ENCODE measurements at regions not wholly inside any gene's neighbourhood (a gene's known extent, or its start where the extent isn't known, plus 50 kb on each side); places are given as distances from the start of the nearest gene placed in this dataset.

DNA sequence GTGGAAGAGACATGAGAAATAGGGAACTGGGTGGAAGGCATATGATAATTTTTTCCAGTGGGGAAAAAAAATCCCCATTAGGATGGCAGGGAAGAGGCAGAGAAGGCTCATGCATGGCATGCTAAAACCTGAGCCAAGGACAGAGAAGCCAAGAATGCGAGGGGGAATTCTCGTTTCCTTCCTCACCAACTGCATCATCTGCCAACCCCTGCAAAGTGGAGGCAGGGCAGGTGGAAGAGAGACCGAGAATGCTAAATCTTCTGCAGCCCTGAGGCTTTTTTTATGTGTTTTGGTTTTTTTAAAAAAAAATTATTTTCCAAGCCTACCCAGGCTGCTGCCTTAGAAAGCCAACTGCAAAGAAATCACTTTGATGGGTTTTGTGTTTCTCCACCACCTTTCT is 54.3 kb upstream of the CCDC174 start:
- H3K27me3 Mint-ChIP-seq (ENCODE audit: low read depth) = peaks cover 44% of the 10 kb centered on the region
- H3K27ac Mint-ChIP-seq (ENCODE audit: unreplicated experiment) = no peak overlapping the region
- H3K4me3 Mint-ChIP-seq (ENCODE audit: unreplicated experiment) = no peak overlapping the region
- no peaks in the 10 kb centered on the region for H3K36me3 Mint-ChIP-seq (ENCODE audit: low read depth)
- TF ChIP-seq CTCF (IDR thresholded peaks at IDR 0.05) = no peak
- peaks cover 3% of the 10 kb centered on the region for H3K4me1 Mint-ChIP-seq (ENCODE audit: low read depth)
- DNase-seq (ENCODE audit: low spot score) = no peak
- no peaks in the 10 kb centered on the region for H3K9me3 Mint-ChIP-seq (ENCODE audit: low read depth)

- H3K27me3 Mint-ChIP-seq (ENCODE audit: low read depth) = peaks cover 44% of the 10 kb centered on the region
- no peaks in the 10 kb centered on the region for H3K9me3 Mint-ChIP-seq (ENCODE audit: low read depth)
- H3K4me3 Mint-ChIP-seq (ENCODE audit: unreplicated experiment) = no peak overlapping the region
- DNase-seq (ENCODE audit: low spot score) = no peak
- H3K36me3 Mint-ChIP-seq (ENCODE audit: low read depth) = no peaks in the 10 kb centered on the region
- H3K27ac Mint-ChIP-seq (ENCODE audit: unreplicated experiment) = no peak overlapping the region
- TF ChIP-seq CTCF (IDR thresholded peaks at IDR 0.05) = no peak
- H3K4me1 Mint-ChIP-seq (ENCODE audit: low read depth) = peaks cover 3% of the 10 kb centered on the region
Observed at GRCh38 chr3:14598143-14598569, 53.4 kb upstream of the CCDC174 start.

GRCh38 chr3:14599488-14599887 is 52.1 kb upstream of the CCDC174 start:
- TF ChIP-seq CTCF (IDR thresholded peaks at IDR 0.05) = no peak
- peaks cover 3% of the 10 kb centered on the region for H3K4me1 Mint-ChIP-seq (ENCODE audit: low read depth)
- H3K27me3 Mint-ChIP-seq (ENCODE audit: low read depth) = peaks cover 51% of the 10 kb centered on the region
- peaks cover 1% of the 10 kb centered on the region for H3K36me3 Mint-ChIP-seq (ENCODE audit: low read depth)
- no peak for DNase-seq (ENCODE audit: low spot score)
- H3K4me3 Mint-ChIP-seq (ENCODE audit: unreplicated experiment) = no peak overlapping the region
- H3K9me3 Mint-ChIP-seq (ENCODE audit: low read depth) = no peaks in the 10 kb centered on the region
- H3K27ac Mint-ChIP-seq (ENCODE audit: unreplicated experiment) = no peak overlapping the region

DNA sequence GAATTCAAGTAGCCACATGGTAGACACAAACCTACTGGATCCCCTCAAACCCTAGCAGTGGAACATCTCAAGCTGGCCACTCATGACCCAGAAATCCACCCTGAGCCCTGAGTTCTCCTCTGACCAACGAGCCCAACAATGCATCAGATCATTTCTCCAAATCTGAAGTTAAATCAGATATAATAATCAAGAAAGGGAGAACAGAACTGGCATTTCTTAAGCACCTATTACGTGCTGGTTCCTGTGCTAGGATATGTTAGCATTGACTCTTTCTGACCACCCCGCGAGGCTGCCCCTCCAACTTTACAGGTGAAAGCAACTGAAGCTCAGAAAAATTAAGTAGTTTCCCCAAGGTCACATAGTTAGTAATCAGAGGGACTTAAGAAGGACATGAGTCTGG is 51.5 kb upstream of the CCDC174 start:
- H3K4me1 Mint-ChIP-seq (ENCODE audit: low read depth) = peaks cover 3% of the 10 kb centered on the region

DNA sequence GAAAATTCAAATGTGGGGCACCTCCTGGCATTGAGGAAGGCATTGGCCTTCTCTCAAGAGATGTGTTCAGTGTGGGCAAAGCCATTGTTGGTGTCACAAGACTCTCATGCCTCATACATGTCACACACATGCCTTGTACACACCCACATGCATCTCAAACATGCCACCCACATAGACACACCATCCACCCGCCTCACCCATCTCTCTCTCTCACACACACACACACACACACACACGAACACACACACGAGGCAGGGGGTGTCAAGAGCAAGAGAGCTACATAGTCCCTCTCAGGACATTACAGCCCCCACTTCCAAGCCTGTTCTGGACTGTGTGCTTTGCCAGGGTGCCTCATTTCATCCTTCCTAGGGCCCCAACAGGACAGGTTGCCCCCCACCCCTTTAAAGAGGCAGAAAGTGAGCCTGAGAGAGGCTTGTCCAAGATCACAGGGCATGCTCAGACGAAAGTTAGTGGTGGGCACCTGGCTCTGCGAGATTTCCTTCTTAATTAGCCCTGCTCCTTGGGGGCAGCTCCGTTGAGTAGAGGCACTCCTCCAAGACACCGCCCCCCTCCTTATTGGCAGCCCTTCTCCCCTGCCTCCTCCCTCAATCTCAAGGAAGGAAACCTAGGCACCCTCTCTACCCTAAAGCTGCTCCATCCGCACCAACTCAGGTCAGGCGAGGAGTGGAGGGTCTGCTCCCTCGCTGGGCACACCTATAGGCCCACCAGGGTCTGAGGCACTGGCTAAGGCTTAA is 50.5 kb upstream of the CCDC174 start:
- Mint-ChIP-seq H3K27me3 (ENCODE audit: low read depth) (peaks cover 57% of the 10 kb centered on the region), H3K9me3 (ENCODE audit: low read depth) (no peaks in the 10 kb centered on the region), H3K4me1 (ENCODE audit: low read depth) (peaks cover 3% of the 10 kb centered on the region), H3K4me3 (ENCODE audit: unreplicated experiment) (no peak overlapping the region), H3K36me3 (ENCODE audit: low read depth) (peaks cover 1% of the 10 kb centered on the region), H3K27ac (ENCODE audit: unreplicated experiment) (no peak overlapping the region)
- TF ChIP-seq CTCF (IDR thresholded peaks at IDR 0.05) = no peak
- DNase-seq (ENCODE audit: low spot score) = no peak

More for the DNA sequence above, 51.5 kb upstream of the CCDC174 start:
- no peak overlapping the region for H3K4me3 Mint-ChIP-seq (ENCODE audit: unreplicated experiment)
- no peaks in the 10 kb centered on the region for H3K9me3 Mint-ChIP-seq (ENCODE audit: low read depth)
- TF ChIP-seq CTCF (IDR thresholded peaks at IDR 0.05) = no peak
- peaks cover 1% of the 10 kb centered on the region for H3K36me3 Mint-ChIP-seq (ENCODE audit: low read depth)
- peaks cover 55% of the 10 kb centered on the region for H3K27me3 Mint-ChIP-seq (ENCODE audit: low read depth)
- no peak for DNase-seq (ENCODE audit: low spot score)
- H3K27ac Mint-ChIP-seq (ENCODE audit: unreplicated experiment) = no peak overlapping the region
